Retinal pigment epithelial cell (primary cell): ENCODE measurements at regions not wholly inside any gene's neighbourhood (a gene's known extent, or its start where the extent isn't known, plus 50 kb on each side); places are given as distances from the start of the nearest gene placed in this dataset.

Experiments used
- DNase-seq: peaks from one replicate; pipeline ENCODE4 v3.0.0-alpha.2; 2010; ENCODE audit warnings: low read depth
- H3K4me3 ChIP-seq: 2 replicates; pipeline ENCODE4 v1.5.1; 2011; ENCODE audit warnings: mild to moderate bottlenecking, low read length, control low read depth, moderate library complexity
- CTCF ChIP-seq: conservative IDR thresholded peaks from 2 replicates; pipeline ENCODE4 v1.5.1; 2011; ENCODE audit warnings: low read depth, low read length, control low read depth, inconsistent platforms

GRCh38 chr12:70106347-70106746 lies 136.9 kb upstream of the CNOT2 start:
- no peak for TF ChIP-seq CTCF
- H3K4me3 ChIP-seq = no peak overlapping the region
- no peak for DNase-seq

- no peak for TF ChIP-seq CTCF
- no peak for DNase-seq
- H3K4me3 ChIP-seq = no peak overlapping the region
These were observed 133.1 kb upstream of the CNOT2 start for GRCh38 chr12:70110085-70110484.

- TF ChIP-seq CTCF = no peak
- no peak for DNase-seq
- H3K4me3 ChIP-seq = no peak overlapping the region
These were observed 125.6 kb upstream of the CNOT2 start for GRCh38 chr12:70117670-70118069.

GRCh38 chr12:70120970-70121369 lies 122.3 kb upstream of the CNOT2 start:
- H3K4me3 ChIP-seq = no peak overlapping the region
- no peak for TF ChIP-seq CTCF
- no peak for DNase-seq

GRCh38 chr12:70121562-70121961 lies 121.7 kb upstream of the CNOT2 start:
- no peak for DNase-seq
- no peak overlapping the region for H3K4me3 ChIP-seq
- no peak for TF ChIP-seq CTCF

GRCh38 chr12:70122804-70123203 lies 120.4 kb upstream of the CNOT2 start:
- DNase-seq = no peak
- TF ChIP-seq CTCF = no peak
- no peak overlapping the region for H3K4me3 ChIP-seq

GRCh38 chr12:70149013-70149412 lies 94.2 kb upstream of the CNOT2 start:
- DNase-seq = no peak
- no peak for TF ChIP-seq CTCF

More at GRCh38 chr12:70149013-70149412, 94.2 kb upstream of the CNOT2 start:
- no peak overlapping the region for H3K4me3 ChIP-seq
